ENCODE measurements at regions not wholly inside any gene's neighbourhood (a gene's known extent, or its start where the extent isn't known, plus 50 kb on each side); places are given as distances from the start of the nearest gene placed in this dataset.

DNA sequence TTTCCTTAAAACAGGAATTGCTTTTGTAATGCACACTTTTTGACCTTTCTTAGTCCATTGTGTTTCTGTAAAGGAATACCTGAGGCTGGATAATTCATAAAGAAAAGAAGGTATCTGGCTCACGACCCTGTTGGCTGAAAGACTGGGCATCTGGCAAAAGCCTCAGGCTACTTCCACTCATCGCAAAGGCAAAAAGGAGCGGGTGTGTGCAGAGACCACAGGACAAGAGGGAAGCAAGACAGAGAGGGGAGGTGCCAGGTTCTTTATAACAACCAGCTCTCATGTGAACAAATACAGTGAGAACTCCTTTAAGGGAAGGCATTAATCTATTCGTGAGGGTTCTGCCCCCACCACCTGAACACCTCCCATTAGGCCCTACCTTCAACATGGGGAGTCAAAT lies 182.1 kb downstream of the C12orf50 start:
- Mint-ChIP-seq H3K4me3 (no peak overlapping the region), H3K27me3 (peaks cover 2% of the 10 kb centered on the region), H3K36me3 (ENCODE audit: low read depth) (no peaks in the 10 kb centered on the region), H3K9me3 (no peaks in the 10 kb centered on the region), H3K27ac (no peak overlapping the region), H3K4me1 (peaks cover 1% of the 10 kb centered on the region)
- intact Hi-C loops (cut with micrococcal nuclease): no loop called here
- POLR2A ChIA-PET: no interaction called here
- DNase-seq: no peak
- CTCF ChIA-PET: interaction anchor here (0.7 to 2.3 kb wide), 3 partner anchors 10 to 581 kb away, joined by 3 to 11 read pairs (median 3); no protein-coding TSS in a partner anchor
- no peak for TF ChIP-seq CTCF (IDR thresholded peaks at IDR 0.05)
- no peak for ATAC-seq (ENCODE audit: low read depth)

DNA sequence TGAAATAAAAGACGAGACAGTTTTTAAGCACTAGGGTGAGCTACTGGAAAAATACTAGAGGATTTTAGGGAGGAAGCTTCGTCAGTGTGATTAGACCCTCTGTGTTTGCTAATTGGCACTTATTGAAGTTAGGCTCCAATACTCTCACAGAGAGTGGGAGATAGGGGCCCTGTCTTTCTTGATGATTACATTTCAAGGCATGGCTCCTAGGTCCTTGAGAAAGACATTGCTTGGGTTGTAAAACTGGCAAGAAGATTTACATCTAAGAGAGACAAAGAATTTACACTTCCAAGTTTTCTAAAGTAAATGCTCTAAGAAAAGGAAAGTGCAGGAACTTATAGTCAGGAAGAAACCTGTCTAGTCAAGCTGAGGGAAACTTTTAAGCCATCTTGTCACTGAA lies 183.2 kb downstream of the C12orf50 start:
- Mint-ChIP-seq H3K36me3 (ENCODE audit: low read depth) (no peaks in the 10 kb centered on the region), H3K4me1 (peaks cover 1% of the 10 kb centered on the region), H3K9me3 (no peaks in the 10 kb centered on the region), H3K27ac (no peak overlapping the region), H3K4me3 (no peak overlapping the region), H3K27me3 (peaks cover 2% of the 10 kb centered on the region)
- ChIA-PET POLR2A (no interaction called here), CTCF (no interaction called here)
- TF ChIP-seq CTCF (IDR thresholded peaks at IDR 0.05): no peak
- no peak for ATAC-seq (ENCODE audit: low read depth)
- intact Hi-C loops (cut with micrococcal nuclease): no loop called here
- DNase-seq: no peak

GRCh38 chr12:87841935-87842334 lies 187.3 kb downstream of the C12orf50 start:
- ChIA-PET POLR2A (no interaction called here), CTCF (no interaction called here)
- Mint-ChIP-seq H3K9me3 (no peaks in the 10 kb centered on the region), H3K27ac (no peak overlapping the region), H3K4me1 (no peaks in the 10 kb centered on the region), H3K36me3 (ENCODE audit: low read depth) (no peaks in the 10 kb centered on the region), H3K27me3 (no peaks in the 10 kb centered on the region), H3K4me3 (no peak overlapping the region)
- no peak for TF ChIP-seq CTCF (IDR thresholded peaks at IDR 0.05)
- ATAC-seq (ENCODE audit: low read depth): no peak
- DNase-seq: no peak
- intact Hi-C loops (cut with micrococcal nuclease): no loop called here

GRCh38 chr12:87836190-87836589 lies 193.0 kb downstream of the C12orf50 start:
- ATAC-seq (ENCODE audit: low read depth) (no peak), DNase-seq (no peak)
- H3K36me3 Mint-ChIP-seq (ENCODE audit: low read depth): no peaks in the 10 kb centered on the region
- H3K27ac Mint-ChIP-seq: no peak overlapping the region
- POLR2A ChIA-PET: no interaction called here
- intact Hi-C loops (cut with micrococcal nuclease): no loop called here
- H3K4me3 Mint-ChIP-seq: no peak overlapping the region
- CTCF ChIA-PET: no interaction called here
- H3K4me1 Mint-ChIP-seq: no peaks in the 10 kb centered on the region
- no peaks in the 10 kb centered on the region for H3K27me3 Mint-ChIP-seq
- no peaks in the 10 kb centered on the region for H3K9me3 Mint-ChIP-seq
- no peak for TF ChIP-seq CTCF (IDR thresholded peaks at IDR 0.05)

DNA sequence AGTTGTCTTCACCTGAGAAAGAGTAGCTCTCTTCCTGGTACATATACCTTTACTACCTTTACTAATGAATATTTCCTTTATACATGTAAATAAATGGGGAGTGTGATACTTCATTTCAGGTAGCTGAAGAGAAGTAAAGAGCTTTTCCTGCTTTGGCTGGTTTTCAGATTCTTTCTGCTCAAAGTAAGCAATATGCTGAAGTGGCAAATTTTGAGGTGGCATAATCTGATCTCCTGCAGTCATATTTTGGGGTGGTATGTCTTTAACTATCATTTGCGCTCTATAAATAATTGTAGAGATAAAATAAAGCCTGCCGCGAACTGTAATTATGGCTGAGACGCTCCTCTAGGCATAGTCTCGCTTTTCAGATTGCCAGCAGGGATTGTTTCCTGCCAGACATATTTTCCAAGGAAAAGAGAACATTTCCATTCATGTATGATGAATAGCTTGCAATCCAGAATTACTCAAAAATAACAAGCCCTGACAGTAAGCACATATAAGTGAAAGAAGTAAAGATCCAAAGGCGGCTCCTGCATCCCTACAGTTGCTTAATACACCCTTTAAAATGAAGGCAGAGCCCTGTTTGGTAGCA lies 200.7 kb downstream of the C12orf50 start:
- POLR2A ChIA-PET: no interaction called here
- intact Hi-C loops (cut with micrococcal nuclease): no loop called here
- no peak for ATAC-seq (ENCODE audit: low read depth)

More for the DNA sequence above, 200.7 kb downstream of the C12orf50 start:
- H3K27ac Mint-ChIP-seq: no peak overlapping the region
- H3K9me3 Mint-ChIP-seq: no peaks in the 10 kb centered on the region
- H3K4me1 Mint-ChIP-seq: no peaks in the 10 kb centered on the region
- no peak for DNase-seq
- no peak for TF ChIP-seq CTCF (IDR thresholded peaks at IDR 0.05)
- H3K27me3 Mint-ChIP-seq: no peaks in the 10 kb centered on the region
- CTCF ChIA-PET: no interaction called here
- H3K36me3 Mint-ChIP-seq (ENCODE audit: low read depth): no peaks in the 10 kb centered on the region
- H3K4me3 Mint-ChIP-seq: no peak overlapping the region
